ENCODE measurements at regions not wholly inside any gene's neighbourhood (a gene's known extent, or its start where the extent isn't known, plus 50 kb on each side); places are given as distances from the start of the nearest gene placed in this dataset.

DNA sequence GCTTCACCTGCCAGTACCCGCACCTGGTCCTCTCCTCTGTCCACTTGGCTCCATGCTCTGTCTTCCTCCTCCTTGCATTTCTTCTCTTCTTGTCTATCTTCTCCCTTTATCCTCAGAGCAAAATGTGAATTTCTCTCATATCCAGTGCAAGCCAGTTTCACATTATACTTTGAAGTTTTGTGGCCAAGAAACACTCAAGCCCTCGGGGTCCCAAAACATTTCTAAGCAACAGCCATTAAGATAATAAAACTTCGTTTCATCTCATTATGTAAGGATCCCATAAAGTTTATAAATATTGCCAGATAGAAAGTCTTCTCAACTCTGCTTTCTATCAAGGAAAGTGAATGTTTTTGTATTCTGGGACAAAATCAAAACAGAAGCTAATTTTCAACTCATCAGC is 178.8 kb downstream of the SNX18 start:
- Histone ChIP-seq H3K9ac (ENCODE audit: low read length) (no peak overlapping the region), H3K9me2 (replicated peaks; ENCODE audit: low read length) (no peaks in the 10 kb centered on the region), H3K79me2 (ENCODE audit: low read length) (no peaks in the 10 kb centered on the region), H3K4me3 (ENCODE audit: low read length) (no peak overlapping the region), H3K36me3 (ENCODE audit: low read depth, low read length) (no peaks in the 10 kb centered on the region), H4K20me1 (ENCODE audit: low read length) (no peaks in the 10 kb centered on the region), H2AFZ (ENCODE audit: low read length) (no peak overlapping the region), H3K9me3 (ENCODE audit: low read length) (no peaks in the 10 kb centered on the region), H3K27me3 (ENCODE audit: low read length) (no peaks in the 10 kb centered on the region), H3F3A (ENCODE audit: low read length, unreplicated experiment) (no peaks in the 10 kb centered on the region), H3K4me1 (ENCODE audit: insufficient read depth, low read length) (peaks cover 16% of the 10 kb centered on the region), H3K27ac (ENCODE audit: low read length) (no peak overlapping the region), H3K4me2 (ENCODE audit: low read length) (no peak overlapping the region)
- no peak for ATAC-seq
- no peak for DNase-seq
- no peak for TF ChIP-seq EZH2phosphoT487 (IDR thresholded peaks at IDR 0.05; ENCODE audit: borderline replicate concordance, low read length)
- TF ChIP-seq, protein P1, sequence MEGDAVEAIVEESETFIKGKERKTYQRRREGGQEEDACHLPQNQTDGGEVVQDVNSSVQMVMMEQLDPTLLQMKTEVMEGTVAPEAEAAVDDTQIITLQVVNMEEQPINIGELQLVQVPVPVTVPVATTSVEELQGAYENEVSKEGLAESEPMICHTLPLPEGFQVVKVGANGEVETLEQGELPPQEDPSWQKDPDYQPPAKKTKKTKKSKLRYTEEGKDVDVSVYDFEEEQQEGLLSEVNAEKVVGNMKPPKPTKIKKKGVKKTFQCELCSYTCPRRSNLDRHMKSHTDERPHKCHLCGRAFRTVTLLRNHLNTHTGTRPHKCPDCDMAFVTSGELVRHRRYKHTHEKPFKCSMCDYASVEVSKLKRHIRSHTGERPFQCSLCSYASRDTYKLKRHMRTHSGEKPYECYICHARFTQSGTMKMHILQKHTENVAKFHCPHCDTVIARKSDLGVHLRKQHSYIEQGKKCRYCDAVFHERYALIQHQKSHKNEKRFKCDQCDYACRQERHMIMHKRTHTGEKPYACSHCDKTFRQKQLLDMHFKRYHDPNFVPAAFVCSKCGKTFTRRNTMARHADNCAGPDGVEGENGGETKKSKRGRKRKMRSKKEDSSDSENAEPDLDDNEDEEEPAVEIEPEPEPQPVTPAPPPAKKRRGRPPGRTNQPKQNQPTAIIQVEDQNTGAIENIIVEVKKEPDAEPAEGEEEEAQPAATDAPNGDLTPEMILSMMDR (conservative IDR thresholded peaks at IDR 0.05; ENCODE audit: low read depth, low read length), result no peak
- TF ChIP-seq EZH2 (IDR thresholded peaks at IDR 0.05; ENCODE audit: low read length, unreplicated experiment), result no peak
- BruUV-seq (replicated peaks), result no TSS peak
- POLR2A ChIA-PET (ENCODE audit: unreplicated experiment), result no interaction called here
- intact Hi-C loops (cut with micrococcal nuclease), result no loop called here
- CTCF ChIA-PET, result no interaction called here

DNA sequence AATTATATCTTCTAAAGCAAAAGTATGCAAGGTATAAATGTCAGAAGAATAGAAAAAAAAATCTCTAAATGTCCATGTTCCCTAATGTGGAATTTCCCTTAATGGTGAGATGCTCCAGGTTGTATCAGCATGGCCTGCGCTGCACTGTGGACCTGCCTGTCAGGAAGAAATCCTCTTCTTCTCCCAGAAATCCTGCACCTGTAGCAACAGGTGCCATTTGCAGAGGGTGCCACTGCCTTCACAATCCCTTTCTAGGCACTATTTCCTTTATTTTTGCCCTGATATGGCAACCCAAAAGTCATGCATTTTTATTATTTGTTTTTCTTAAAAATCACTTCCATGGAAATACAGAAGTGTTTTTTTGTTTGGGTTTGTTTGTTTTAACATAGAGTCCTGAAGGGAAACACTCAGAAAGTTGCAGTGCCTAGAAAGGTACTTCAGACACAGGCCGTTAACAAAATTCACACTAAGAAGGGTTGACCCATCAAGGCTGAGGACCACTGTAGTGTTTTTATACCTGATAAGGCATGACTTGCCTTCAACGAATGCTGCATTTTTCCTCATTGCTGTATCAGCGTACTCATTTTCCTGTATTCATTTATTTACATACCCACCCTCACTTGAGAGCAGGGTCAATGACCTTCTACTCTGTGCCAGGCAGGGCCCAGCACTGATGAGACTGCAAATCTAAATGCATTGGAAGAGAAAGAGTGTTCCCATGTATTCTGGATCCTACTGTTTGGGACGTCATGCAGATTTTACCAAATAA is 177.8 kb downstream of the SNX18 start:
- Histone ChIP-seq H3K4me2 (ENCODE audit: low read length) (no peak overlapping the region), H3F3A (ENCODE audit: low read length, unreplicated experiment) (no peaks in the 10 kb centered on the region), H2AFZ (ENCODE audit: low read length) (no peak overlapping the region), H3K9me2 (replicated peaks; ENCODE audit: low read length) (no peaks in the 10 kb centered on the region), H3K36me3 (ENCODE audit: low read depth, low read length) (no peaks in the 10 kb centered on the region), H3K79me2 (ENCODE audit: low read length) (no peaks in the 10 kb centered on the region), H4K20me1 (ENCODE audit: low read length) (no peaks in the 10 kb centered on the region), H3K27ac (ENCODE audit: low read length) (no peak overlapping the region), H3K4me3 (ENCODE audit: low read length) (no peak overlapping the region), H3K9me3 (ENCODE audit: low read length) (no peaks in the 10 kb centered on the region), H3K27me3 (ENCODE audit: low read length) (no peaks in the 10 kb centered on the region), H3K9ac (ENCODE audit: low read length) (no peak overlapping the region), H3K4me1 (ENCODE audit: insufficient read depth, low read length) (0 out of 2 replicates have a peak, but pooled peaks cover 6% of the 10 kb centered on the region)
- intact Hi-C loops (cut with micrococcal nuclease), result no loop called here
- ChIA-PET POLR2A (ENCODE audit: unreplicated experiment) (no interaction called here), CTCF (no interaction called here)
- ATAC-seq (no peak), DNase-seq (no peak)
- TF ChIP-seq, protein P1 (conservative IDR thresholded peaks at IDR 0.05; ENCODE audit: low read depth, low read length), result no peak
- TF ChIP-seq EZH2phosphoT487 (IDR thresholded peaks at IDR 0.05; ENCODE audit: borderline replicate concordance, low read length) (no peak), EZH2 (IDR thresholded peaks at IDR 0.05; ENCODE audit: low read length, unreplicated experiment) (no peak)
- no TSS peak for BruUV-seq (replicated peaks)

DNA sequence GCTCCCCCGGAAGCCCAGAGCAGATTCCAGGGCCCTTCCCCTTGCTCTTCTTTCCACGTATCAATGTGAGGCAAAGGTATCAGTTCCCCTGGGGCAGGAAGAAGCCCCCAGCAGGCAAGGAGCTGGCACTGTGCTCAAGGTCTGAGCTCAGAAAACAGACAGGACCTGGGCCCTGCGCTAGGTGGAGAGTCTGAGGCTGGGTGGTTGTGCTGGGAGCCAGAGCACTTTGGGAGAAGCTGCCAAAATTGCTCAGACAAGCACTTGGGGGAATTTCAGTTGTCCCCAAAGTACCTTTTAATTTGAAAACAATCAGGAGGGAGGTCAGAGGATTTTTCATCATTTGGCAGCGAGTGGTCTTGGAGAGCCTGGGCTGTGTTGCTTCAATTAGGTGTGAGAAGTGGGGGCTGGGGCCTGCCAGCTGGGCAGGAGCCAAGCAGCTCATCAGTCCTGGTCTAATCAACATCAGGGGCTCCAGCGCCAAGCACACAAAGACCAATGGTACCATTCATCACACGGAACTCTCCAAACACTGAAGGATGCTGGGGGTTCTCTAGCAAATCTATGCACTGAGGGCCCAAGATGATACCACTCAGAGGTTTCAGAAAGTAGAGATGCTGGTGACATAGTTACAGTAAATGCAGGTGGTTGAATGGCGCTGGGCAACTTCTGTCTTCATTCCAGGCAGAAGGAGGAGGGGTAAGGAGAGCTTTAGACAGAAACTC is 176.5 kb downstream of the SNX18 start:
- TF ChIP-seq, protein P1 (conservative IDR thresholded peaks at IDR 0.05; ENCODE audit: low read depth, low read length), result no peak
- TF ChIP-seq EZH2 (IDR thresholded peaks at IDR 0.05; ENCODE audit: low read length, unreplicated experiment) (no peak), EZH2phosphoT487 (IDR thresholded peaks at IDR 0.05; ENCODE audit: borderline replicate concordance, low read length) (no peak)
- POLR2A ChIA-PET (ENCODE audit: unreplicated experiment), result no interaction called here
- Histone ChIP-seq H3K9ac (ENCODE audit: low read length) (no peak overlapping the region), H2AFZ (ENCODE audit: low read length) (no peak overlapping the region), H3K9me3 (ENCODE audit: low read length) (no peaks in the 10 kb centered on the region), H3F3A (ENCODE audit: low read length, unreplicated experiment) (no peaks in the 10 kb centered on the region), H3K4me3 (ENCODE audit: low read length) (no peak overlapping the region), H3K4me2 (ENCODE audit: low read length) (no peak overlapping the region), H3K27me3 (ENCODE audit: low read length) (no peaks in the 10 kb centered on the region), H4K20me1 (ENCODE audit: low read length) (no peaks in the 10 kb centered on the region), H3K4me1 (ENCODE audit: insufficient read depth, low read length) (no peaks in the 10 kb centered on the region), H3K27ac (ENCODE audit: low read length) (no peak overlapping the region), H3K79me2 (ENCODE audit: low read length) (no peaks in the 10 kb centered on the region), H3K36me3 (ENCODE audit: low read depth, low read length) (no peaks in the 10 kb centered on the region), H3K9me2 (replicated peaks; ENCODE audit: low read length) (no peaks in the 10 kb centered on the region)
- BruUV-seq (replicated peaks), result no TSS peak
- no peak for ATAC-seq
- DNase-seq, result no peak
- CTCF ChIA-PET, result no interaction called here
- intact Hi-C loops (cut with micrococcal nuclease), result no loop called here
